HUES6 (cell line): ENCODE measurements at regions not wholly inside any gene's neighbourhood (a gene's known extent, or its start where the extent isn't known, plus 50 kb on each side); places are given as distances from the start of the nearest gene placed in this dataset.
"Not testable (repeated sequence)": the region's sequence is repeated elsewhere in the genome, so short reads cannot be mapped to it uniquely, and the experiment has no call there.

Experiments used
- H3K27ac ChIP-seq: 2 replicates; pipeline ENCODE4 v1.7.0; 2013; ENCODE audit warnings: low read depth, mild to moderate bottlenecking, low read length, inconsistent platforms
- H3K27me3 ChIP-seq: 2 replicates; pipeline ENCODE4 v1.6.1; 2013; ENCODE audit warnings: low read length; ENCODE audit not compliant: control insufficient read depth, insufficient read depth
- H3K36me3 ChIP-seq: 2 replicates; pipeline ENCODE4 v1.6.1; 2013; ENCODE audit warnings: low read length; ENCODE audit not compliant: control insufficient read depth, insufficient read depth
- H3K4me1 ChIP-seq: 2 replicates; pipeline ENCODE4 v1.6.1; 2013; ENCODE audit warnings: low read length; ENCODE audit not compliant: control insufficient read depth, insufficient read depth
- H3K4me3 ChIP-seq: 2 replicates; pipeline ENCODE4 v1.5.1; 2013; ENCODE audit warnings: low read depth, low read length
- H3K9ac ChIP-seq: one replicate; pipeline ENCODE4 v1.6.1; 2013; ENCODE audit warnings: mild to moderate bottlenecking, low read length
- H3K9me3 ChIP-seq: 2 replicates; pipeline ENCODE4 v1.6.1; 2013; ENCODE audit warnings: low read depth, low read length; ENCODE audit not compliant: control insufficient read depth, insufficient read depth

DNA sequence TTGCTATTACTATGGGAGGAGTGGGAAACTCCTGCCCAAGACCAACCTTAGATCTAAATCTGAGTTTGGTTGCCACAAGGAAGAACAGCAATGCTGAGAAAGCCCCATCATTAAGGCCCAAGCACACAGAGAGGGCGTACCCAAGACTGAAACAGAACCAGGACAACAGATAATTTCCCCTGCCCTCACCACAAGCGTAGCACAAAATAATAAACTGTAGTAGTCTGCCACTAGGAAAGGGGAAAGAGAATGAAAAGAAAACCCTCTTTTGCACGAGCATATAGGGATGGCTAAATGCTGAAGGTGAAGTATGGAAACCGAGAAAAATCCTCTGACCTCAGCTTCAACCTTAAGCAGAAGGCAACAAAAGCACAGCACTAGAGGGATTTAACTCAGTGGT is 76.5 kb upstream of the DHRS4 start:
- H3K4me3 ChIP-seq, result no peak overlapping the region
- H3K9ac ChIP-seq, result no peak overlapping the region
- H3K4me1 ChIP-seq, result no peaks in the 10 kb centered on the region
- H3K36me3 ChIP-seq, result no peaks in the 10 kb centered on the region
- H3K27ac ChIP-seq, result no peak overlapping the region
- no peaks in the 10 kb centered on the region for H3K27me3 ChIP-seq
- H3K9me3 ChIP-seq, result no peaks in the 10 kb centered on the region

DNA sequence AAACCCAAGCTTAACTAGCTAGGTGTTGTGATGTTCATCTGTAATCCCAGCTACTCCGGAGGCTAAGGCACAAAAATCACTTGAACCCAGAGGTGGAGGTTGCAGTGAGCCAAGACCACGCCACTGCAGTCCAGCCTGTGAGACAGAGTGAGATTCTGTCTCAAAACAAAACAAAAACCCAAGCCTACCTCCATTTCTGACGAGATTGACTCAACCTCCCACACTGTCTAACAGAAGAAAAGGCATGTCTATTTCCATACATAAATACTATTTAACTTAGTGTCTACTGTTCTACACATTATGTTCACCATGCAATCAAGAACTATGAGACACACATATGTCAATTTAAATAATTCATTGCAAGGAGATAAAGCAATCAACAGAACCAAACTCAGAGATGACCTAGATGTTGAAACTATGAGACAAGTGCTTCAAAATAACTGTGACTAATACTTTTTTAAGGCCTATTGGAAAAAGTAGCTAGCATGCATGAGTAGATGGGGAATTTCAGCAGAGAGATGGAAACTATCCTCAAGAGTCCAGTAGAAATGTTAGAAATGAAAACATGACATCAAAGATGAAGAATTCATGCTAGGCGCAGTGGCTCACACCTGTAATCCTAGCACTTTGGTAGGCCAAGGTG is 75.9 kb upstream of the DHRS4 start:
- Histone ChIP-seq H3K9ac (no peak overlapping the region), H3K36me3 (no peaks in the 10 kb centered on the region), H3K4me3 (no peak overlapping the region), H3K27me3 (no peaks in the 10 kb centered on the region), H3K4me1 (no peaks in the 10 kb centered on the region), H3K27ac (no peak overlapping the region), H3K9me3 (no peaks in the 10 kb centered on the region)

DNA sequence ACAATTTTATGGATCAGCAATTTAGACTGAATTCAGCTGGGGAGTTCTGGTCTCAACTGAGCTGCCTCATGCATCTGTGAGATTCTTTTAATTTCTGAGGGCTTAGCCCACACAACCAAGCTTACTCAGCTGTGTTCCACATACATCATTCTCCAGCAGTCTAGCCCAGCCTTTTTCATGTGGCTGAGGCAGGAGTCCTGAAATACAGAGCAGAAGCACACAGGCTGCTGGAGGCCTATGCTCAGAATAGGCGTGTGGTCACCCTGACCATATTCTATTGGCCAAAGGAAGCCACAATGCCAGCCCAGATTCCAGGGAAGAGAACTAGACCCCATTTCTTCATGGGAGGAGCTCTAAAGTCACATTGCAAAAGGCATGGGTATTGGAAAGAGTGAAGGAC is 72.3 kb upstream of the DHRS4 start:
- H3K9ac ChIP-seq, result no peak overlapping the region
- peaks cover 11% of the 10 kb centered on the region; the same call in 1 of the 2 replicates for H3K4me1 ChIP-seq
- no peaks in the 10 kb centered on the region for H3K9me3 ChIP-seq
- no peak overlapping the region for H3K27ac ChIP-seq
- H3K36me3 ChIP-seq, result no peaks in the 10 kb centered on the region
- H3K4me3 ChIP-seq, result no peak overlapping the region
- H3K27me3 ChIP-seq, result no peaks in the 10 kb centered on the region

DNA sequence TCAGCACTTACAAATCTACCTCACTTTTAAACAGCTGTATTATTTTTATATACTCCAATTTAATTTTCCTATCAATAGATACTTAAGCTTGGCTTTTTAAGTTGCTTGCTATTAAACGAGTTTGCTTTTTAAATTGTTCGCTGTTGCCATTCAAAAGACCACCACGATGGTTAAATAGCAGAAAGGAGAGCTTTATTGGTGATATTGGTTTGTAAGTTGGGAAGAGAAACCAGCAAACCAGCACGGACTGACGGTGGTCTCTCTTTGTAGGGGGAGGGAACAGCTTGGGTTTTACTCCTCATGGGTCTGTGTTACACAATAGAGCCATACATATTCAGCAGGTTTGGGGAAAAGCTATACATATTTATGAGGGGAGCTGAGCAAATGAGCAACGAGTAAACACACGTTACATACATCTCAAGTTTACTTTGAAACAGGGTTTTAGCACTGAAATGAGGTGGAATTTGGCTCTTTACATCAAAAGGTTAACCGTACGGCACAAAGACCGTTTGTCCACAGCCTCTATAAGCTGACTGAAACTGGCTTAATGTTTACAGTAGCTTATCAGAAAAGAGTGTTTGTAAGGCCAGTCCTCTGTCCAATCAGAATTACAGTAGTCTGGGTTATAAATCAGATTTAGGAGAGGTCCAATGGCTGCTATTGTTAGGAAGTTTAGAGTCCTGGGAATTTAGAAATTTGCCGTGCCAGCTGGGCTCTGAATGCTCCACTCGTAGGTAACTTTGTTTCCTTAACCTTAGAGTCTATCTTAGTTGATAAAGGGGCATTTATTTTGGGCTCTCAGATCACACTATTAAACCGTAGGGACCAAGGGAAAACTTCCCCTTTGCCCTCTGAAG is 69.7 kb upstream of the DHRS4 start:
- H3K4me3 ChIP-seq, result no peak overlapping the region

DNA sequence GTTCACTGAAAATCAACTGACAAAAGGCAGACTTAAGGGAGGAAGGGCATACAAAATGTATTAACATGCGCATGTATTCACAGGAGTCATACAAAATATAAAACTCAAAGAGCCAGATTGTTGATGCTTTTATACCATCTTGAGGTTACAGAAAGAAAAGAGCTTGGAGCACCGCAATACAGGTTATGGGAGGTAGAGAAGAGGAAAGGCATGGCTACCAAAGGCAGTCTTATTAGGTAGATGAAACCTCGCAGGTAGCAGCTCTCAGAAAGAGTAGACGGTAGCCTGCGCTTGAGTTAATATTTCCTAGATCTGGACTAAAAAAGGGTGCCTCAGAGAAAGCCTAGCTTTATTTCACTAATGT is 69.0 kb upstream of the DHRS4 start:
- Histone ChIP-seq H3K9me3 (peaks cover 7% of the 10 kb centered on the region; the same call in 1 of the 2 replicates), H3K27ac (no peak overlapping the region), H3K4me3 (no peak overlapping the region), H3K4me1 (peaks cover 11% of the 10 kb centered on the region; the same call in 1 of the 2 replicates), H3K9ac (no peak overlapping the region), H3K36me3 (no peaks in the 10 kb centered on the region), H3K27me3 (no peaks in the 10 kb centered on the region)

More for the DNA sequence above, 69.7 kb upstream of the DHRS4 start:
- Histone ChIP-seq H3K27me3 (no peaks in the 10 kb centered on the region), H3K9me3 (peaks cover 6% of the 10 kb centered on the region; the same call in 1 of the 2 replicates), H3K36me3 (no peaks in the 10 kb centered on the region), H3K9ac (no peak overlapping the region), H3K4me1 (peaks cover 11% of the 10 kb centered on the region; the same call in 1 of the 2 replicates), H3K27ac (no peak overlapping the region)

DNA sequence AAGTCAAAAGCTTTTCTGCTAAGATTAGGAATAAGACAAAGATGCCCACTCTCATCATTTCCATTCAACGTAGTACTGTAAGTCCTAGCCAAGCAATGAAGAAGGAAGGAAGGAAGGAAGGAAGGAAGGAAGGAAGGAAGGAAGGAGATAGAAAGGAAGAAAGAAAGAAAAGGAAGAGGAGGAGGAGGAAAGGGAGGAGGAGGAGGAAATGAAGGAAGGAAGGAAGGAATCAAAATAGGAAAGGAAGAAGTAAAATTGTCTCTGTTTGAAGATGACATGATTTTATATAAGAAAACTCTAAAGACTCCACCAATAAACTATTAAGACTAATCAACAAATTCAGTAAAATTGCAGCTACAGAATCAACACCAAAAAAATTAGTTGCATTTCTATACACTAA is 66.0 kb upstream of the DHRS4 start:
- no peak overlapping the region for H3K4me3 ChIP-seq
- H3K9me3 ChIP-seq, result peaks cover 7% of the 10 kb centered on the region; the same call in 1 of the 2 replicates
- H3K27me3 ChIP-seq, result no peaks in the 10 kb centered on the region
- no peaks in the 10 kb centered on the region for H3K36me3 ChIP-seq
- H3K4me1 ChIP-seq, result peaks cover 11% of the 10 kb centered on the region; the same call in 1 of the 2 replicates
- no peak overlapping the region for H3K9ac ChIP-seq
- no peak overlapping the region for H3K27ac ChIP-seq

DNA sequence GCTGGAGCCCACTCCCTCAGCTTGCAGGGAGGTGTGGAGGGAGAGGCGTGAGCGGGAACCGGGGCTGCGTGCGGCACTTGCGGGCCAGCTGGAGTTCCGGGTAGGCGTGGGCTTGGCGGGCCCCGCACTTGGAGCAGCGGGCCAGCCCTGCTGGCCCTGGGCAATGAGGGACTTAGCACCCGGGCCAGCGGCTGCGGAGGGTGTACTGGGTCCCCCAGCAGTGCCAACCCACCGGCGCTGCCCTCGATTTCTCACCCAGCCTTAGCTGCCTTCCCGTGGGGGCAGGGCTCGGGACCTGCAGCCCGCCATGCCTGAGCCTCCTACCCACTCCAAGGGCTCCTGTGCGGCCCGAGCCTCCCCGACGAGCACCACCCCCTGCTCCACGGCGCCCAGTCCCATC is 61.9 kb upstream of the DHRS4 start:
- not testable (repeated sequence) for H3K27ac ChIP-seq, H3K36me3 ChIP-seq, H3K9ac ChIP-seq, H3K4me1 ChIP-seq, H3K4me3 ChIP-seq, H3K9me3 ChIP-seq, H3K27me3 ChIP-seq

DNA sequence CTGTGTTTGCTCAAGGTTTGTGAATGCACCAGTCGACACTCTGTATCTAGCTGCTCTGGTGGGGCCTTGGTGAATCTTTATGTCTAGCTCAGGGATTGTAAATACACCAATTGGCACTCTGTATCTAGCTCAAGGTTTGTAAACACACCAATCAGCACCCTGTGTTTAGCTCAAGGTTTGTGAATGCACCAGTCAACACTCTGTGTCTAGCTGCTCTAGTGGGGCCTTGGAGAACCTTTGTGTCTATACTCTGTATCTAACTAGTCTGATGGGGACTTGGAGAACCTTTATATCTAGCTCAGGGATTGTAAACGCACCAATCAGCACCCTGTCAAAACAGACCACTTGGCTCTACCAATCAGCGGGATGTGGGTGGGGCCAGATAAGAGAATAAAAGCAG is 61.3 kb upstream of the DHRS4 start:
- not testable (repeated sequence) for H3K9me3 ChIP-seq, H3K9ac ChIP-seq, H3K27me3 ChIP-seq, H3K27ac ChIP-seq, H3K4me1 ChIP-seq, H3K36me3 ChIP-seq, H3K4me3 ChIP-seq

DNA sequence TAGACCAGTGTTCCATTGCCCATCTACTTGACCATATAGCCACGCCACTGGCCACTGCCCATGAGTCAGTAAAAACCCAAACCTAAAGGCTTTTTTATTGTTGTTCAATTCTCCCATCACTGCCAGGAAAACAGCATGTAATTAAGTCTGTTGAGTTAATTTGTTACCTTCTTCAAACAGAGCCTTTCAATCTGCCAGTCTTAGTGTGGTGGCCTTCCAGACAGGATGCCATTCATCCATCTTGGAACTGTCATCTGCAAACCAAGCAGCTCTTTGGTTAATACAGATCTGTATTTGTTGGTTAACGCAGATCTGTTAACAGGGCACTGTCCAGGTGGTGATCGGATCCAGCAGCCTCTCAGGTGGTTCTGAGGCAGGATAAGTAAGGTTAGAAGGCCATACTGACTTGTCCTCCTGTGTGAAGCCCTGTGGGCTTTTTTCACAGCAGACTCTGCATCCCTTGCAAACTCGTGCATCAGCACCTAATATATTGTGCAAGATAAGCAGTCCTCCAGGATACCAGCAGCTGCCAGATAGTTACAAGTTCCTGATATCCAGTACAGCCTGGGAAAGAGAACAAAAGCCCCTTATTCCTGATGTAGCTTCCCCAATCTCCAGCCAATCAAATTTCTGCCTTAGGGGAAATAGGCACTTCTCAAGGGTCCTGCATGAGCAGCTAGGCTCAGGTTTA is 59.1 kb upstream of the DHRS4 start:
- no peak overlapping the region for H3K4me3 ChIP-seq
- no peak overlapping the region for H3K9ac ChIP-seq
- H3K36me3 ChIP-seq, result no peaks in the 10 kb centered on the region
- H3K27me3 ChIP-seq, result no peaks in the 10 kb centered on the region
- H3K27ac ChIP-seq, result no peak overlapping the region
- H3K9me3 ChIP-seq, result no peaks in the 10 kb centered on the region
- H3K4me1 ChIP-seq, result no peaks in the 10 kb centered on the region

DNA sequence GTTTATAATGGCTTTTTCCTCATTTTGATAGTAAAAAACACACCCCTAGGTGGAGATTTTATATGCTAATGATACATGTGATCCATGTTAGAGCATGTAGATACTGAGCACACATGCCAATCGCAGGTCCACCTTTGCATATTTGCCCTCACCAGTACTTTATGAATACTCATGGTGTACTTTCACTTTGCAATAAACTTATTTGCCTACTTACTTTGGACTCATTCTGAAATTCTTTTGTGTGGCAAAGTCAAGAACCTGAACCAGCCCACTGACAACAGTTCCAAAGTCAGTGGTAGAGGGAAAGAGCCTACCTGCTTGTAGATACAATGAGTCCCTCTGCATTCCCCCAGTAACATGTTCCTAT is 58.5 kb upstream of the DHRS4 start:
- Histone ChIP-seq H3K9ac (no peak overlapping the region), H3K36me3 (no peaks in the 10 kb centered on the region), H3K27ac (no peak overlapping the region), H3K4me1 (no peaks in the 10 kb centered on the region), H3K27me3 (no peaks in the 10 kb centered on the region), H3K4me3 (no peak overlapping the region), H3K9me3 (peaks cover 5% of the 10 kb centered on the region)

DNA sequence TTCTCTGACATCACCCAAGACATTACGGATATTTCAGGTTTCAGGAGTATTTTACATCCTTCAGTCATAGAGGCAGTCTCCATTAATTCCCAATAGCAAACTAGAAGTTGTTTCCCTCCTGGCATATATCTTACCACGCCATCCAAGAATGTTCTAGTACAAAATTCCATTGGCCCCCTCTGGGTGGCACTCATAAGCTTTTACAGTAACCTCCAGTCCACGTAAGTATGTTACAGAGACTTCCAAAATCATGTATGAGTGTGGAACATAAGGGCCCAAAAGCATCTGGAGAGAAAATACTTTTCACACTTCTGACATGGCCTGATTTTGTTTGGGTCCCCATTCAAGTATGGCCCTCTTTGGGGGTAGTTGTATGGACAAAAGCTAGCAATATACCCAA is 58.1 kb upstream of the DHRS4 start:
- Histone ChIP-seq H3K27ac (no peak overlapping the region), H3K9ac (no peak overlapping the region), H3K4me3 (no peak overlapping the region), H3K27me3 (no peaks in the 10 kb centered on the region), H3K4me1 (no peaks in the 10 kb centered on the region), H3K9me3 (peaks cover 7% of the 10 kb centered on the region), H3K36me3 (no peaks in the 10 kb centered on the region)
